ENCODE measurements at regions not wholly inside any gene's neighbourhood (a gene's known extent, or its start where the extent isn't known, plus 50 kb on each side); places are given as distances from the start of the nearest gene placed in this dataset.

DNA sequence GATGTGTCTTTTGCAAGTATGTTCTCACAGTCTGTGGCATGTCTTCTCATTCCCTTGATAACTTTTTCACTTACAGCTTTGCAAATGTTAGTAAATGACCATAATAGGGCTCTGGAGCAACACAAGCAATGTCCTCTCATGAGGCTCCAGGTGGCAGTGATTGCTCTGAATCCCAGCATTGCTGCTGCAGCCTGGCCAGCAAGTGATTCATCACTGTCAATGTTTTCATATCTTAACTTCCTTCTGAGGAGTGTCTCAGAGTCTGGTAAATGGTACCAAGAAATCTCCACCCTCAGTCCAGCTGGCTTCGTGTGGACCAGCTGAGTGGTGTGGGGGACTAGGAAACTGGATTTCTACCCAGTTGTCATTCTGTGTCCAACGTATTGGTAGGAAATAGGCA is 139.6 kb downstream of the MYLK4 start:
- Histone ChIP-seq H3K27ac (no peak overlapping the region), H3K4me3 (no peak overlapping the region), H3K36me3 (no peaks in the 10 kb centered on the region), H3K9me3 (peaks cover 5% of the 10 kb centered on the region), H3K27me3 (ENCODE audit: low read depth) (no peaks in the 10 kb centered on the region), H3K4me1 (no peaks in the 10 kb centered on the region)
- TF ChIP-seq CTCF (IDR thresholded peaks at IDR 0.05) = no peak
- no peak for ATAC-seq
- no peak for DNase-seq
- intact Hi-C loops (cut with DNase I) = no loop called here

- no peak overlapping the region for H3K27ac ChIP-seq
- intact Hi-C loops (cut with DNase I) = no loop called here
- H3K27me3 ChIP-seq (ENCODE audit: low read depth) = no peaks in the 10 kb centered on the region
- DNase-seq (no peak), ATAC-seq (no peak)
- no peaks in the 10 kb centered on the region for H3K4me1 ChIP-seq
- H3K4me3 ChIP-seq = no peak overlapping the region
- no peaks in the 10 kb centered on the region for H3K36me3 ChIP-seq
- H3K9me3 ChIP-seq = no peaks in the 10 kb centered on the region
- no peak for TF ChIP-seq CTCF (IDR thresholded peaks at IDR 0.05)
Measured at GRCh38 chr6:2608503-2608902, 142.2 kb downstream of the MYLK4 start.

DNA sequence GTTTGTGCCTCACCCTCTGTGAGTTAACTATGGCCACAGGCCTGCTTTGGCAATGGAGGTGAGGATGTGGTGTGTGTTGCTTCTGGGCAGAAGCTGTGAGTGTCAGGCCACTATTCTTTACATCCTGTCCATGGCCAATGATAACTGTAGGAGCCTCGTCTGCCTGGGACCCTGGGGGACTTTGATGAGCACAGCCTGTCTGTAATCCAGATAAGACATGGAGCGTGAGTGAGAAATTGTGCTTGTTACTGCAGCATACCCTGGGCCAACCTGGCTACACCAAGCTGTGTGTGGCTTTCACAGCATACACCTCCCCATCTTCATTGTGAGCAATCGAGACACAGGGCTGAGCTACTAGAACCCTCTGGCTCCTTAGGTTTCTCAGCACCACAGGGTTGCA is 150.4 kb downstream of the MYLK4 start:
- Histone ChIP-seq H3K27me3 (ENCODE audit: low read depth) (no peaks in the 10 kb centered on the region), H3K4me1 (no peaks in the 10 kb centered on the region), H3K27ac (no peak overlapping the region), H3K9me3 (no peaks in the 10 kb centered on the region), H3K4me3 (no peak overlapping the region), H3K36me3 (no peaks in the 10 kb centered on the region)
- ATAC-seq (no peak), DNase-seq (no peak)
- intact Hi-C loops (cut with DNase I) = no loop called here
- TF ChIP-seq CTCF (IDR thresholded peaks at IDR 0.05) = no peak

DNA sequence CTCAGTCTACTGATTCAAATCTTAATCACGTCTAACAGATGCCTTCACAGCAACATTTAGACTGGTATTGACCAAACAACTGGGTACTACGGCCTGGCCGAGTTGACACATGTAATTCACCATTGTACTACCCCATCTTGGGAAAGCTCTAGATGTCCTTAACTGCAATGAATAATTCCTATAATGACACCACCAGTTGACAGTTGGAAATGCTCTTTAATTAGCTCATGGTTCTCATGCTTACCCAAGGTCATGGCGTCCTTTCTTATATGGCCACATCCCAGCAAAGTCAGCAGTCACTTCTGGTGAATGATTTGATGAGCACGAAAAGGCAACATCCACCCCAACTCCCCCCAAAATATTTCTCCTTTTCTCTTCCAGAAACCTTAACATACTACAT is 150.9 kb downstream of the MYLK4 start:
- Histone ChIP-seq H3K4me1 (no peaks in the 10 kb centered on the region), H3K36me3 (no peaks in the 10 kb centered on the region), H3K9me3 (no peaks in the 10 kb centered on the region), H3K27ac (no peak overlapping the region), H3K27me3 (ENCODE audit: low read depth) (no peaks in the 10 kb centered on the region), H3K4me3 (no peak overlapping the region)
- intact Hi-C loops (cut with DNase I) = no loop called here
- DNase-seq = no peak
- TF ChIP-seq CTCF (IDR thresholded peaks at IDR 0.05) = no peak
- ATAC-seq = no peak

DNA sequence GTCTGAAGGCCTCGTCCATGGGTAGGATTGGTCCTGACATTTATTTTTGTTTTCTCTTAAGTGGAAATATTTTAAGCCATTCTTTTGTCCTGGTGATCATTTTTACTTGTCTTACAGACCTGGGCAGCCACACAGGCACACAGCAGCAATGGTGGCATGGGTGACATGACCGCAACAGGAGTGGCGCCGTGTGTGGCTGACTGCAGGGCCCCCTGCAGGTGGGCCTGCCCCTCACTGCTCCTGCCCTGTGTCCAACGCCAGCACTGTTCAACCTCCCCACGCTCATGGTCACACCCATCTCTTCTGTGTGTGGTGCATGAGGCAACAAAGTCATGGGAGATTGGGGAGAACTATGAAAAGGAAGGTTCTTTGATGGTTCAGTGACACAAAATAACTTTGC is 151.9 kb downstream of the MYLK4 start:
- no peak overlapping the region for H3K27ac ChIP-seq
- ATAC-seq = no peak
- intact Hi-C loops (cut with DNase I) = no loop called here

More for the DNA sequence above, 151.9 kb downstream of the MYLK4 start:
- Histone ChIP-seq H3K36me3 (no peaks in the 10 kb centered on the region), H3K27me3 (ENCODE audit: low read depth) (no peaks in the 10 kb centered on the region), H3K4me3 (no peak overlapping the region), H3K4me1 (no peaks in the 10 kb centered on the region), H3K9me3 (no peaks in the 10 kb centered on the region)
- TF ChIP-seq CTCF (IDR thresholded peaks at IDR 0.05) = no peak
- DNase-seq = no peak

All from lower lobe of right lung (tissue), 2 donors.